ENCODE measurements at regions not wholly inside any gene's neighbourhood (a gene's known extent, or its start where the extent isn't known, plus 50 kb on each side); places are given as distances from the start of the nearest gene placed in this dataset.
"Not testable (repeated sequence)": the region's sequence is repeated elsewhere in the genome, so short reads cannot be mapped to it uniquely, and the experiment has no call there.

DNA sequence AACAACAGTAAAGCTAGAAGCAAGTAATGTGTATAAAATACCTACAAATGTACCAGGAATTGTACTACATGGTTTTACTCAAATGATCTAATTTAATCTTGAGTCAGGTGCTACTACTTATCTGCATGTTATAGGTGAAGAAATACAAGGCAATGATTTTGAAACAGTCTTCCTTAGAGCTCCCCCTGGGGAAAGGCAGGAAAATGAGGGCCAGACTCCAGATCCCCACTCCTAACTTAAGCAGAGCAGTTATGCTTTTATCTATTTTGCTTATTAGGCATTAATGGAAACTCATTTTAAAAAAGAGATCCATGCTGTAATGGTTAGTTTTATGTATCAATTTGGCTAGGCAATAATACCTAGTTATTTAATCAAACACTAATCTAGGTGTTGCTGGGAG lies 109.3 kb upstream of the CPSF6 start:
- DNase-seq (ENCODE audit: low read depth in 2 of 2), result no peak

DNA sequence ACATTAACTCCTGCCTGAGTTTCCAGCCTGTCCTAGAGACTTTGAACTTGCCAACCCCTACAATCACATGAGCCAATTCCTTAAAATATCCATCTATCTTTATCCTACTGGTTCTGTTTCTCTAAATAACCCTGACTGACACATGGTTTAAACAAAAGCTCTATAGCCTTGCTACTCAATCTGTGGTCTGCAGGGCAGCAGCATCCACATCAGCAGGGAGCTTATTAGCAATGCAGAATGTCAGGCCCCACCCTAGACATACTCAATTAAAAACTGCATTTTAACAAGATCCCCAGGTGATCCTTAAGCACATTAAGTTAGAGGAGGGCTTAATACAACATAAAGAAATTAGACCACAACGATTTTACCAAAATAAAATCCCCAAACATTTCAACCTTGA lies 108.3 kb upstream of the CPSF6 start:
- DNase-seq (ENCODE audit: low read depth in 2 of 2), result no peak

DNA sequence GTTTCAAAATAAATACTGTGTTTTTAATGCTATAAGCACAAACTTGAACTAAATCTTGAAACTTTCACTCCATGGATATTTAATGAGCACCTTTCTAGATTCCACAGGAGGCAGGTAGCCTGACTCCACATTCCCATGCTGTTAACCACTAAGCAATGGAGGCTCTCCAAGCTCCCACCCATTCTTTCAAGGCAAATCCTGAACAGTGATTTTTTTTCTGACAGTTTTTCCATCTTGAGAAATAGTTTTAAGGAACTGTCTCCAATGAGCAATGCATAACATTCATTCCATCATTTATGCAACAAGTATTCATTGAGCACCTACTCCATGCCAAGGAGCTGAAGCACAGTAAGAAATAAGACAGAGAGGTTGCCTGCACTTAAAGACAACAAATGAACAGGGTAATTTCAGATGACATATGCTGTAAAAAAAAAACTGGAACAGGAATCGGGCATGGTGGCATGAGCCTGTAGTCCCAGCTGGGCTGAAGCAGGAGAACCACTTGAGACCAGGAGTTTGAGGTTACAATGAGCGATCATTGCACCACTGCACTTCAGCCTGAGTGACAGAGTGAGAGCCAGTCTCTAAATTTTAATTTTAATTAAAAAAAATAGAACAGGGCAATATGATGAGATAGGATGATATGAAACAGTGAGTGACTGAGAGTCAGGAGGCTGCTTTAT lies 102.3 kb upstream of the CPSF6 start:
- DNase-seq (ENCODE audit: low read depth in 2 of 2), result no peak

DNA sequence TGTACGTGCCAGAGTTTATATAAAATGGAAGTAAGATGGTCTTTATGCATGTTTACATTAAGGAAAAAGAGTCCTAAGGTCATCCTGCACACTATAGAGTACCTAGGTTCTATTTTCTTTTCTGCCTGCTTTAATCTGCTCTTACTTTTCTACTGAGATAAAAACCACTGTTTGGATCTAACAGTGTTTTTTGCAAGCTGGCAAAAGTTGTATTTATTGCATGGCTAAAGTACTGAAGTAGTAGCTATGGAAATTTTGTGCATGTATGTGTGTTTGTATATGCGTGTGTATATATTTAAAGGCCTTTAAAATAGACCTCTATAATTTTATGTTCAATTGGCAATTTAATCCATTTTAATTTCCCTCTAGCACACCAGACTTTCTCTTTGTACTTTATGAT lies 98.3 kb upstream of the CPSF6 start:
- DNase-seq (ENCODE audit: low read depth in 2 of 2), result no peak

DNA sequence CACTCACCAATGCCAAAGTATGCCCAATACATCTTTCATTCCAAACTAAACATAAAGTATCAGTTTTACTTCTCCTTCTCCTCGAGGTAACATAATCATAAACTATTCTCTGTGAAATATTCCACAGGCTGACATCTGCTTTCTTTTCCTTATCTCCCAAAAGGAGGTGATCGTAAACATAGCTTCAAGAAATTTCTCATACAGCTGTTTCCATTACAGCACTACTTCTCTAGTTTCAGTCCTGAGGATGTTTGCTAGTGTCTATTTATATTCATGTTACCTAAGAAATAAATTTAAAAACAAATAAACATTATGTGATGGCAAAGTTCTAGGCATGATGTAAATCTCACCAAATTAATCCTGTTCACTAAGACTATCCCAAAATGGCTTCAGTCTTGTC lies 90.1 kb upstream of the CPSF6 start:
- DNase-seq (ENCODE audit: low read depth in 2 of 2), result no peak

DNA sequence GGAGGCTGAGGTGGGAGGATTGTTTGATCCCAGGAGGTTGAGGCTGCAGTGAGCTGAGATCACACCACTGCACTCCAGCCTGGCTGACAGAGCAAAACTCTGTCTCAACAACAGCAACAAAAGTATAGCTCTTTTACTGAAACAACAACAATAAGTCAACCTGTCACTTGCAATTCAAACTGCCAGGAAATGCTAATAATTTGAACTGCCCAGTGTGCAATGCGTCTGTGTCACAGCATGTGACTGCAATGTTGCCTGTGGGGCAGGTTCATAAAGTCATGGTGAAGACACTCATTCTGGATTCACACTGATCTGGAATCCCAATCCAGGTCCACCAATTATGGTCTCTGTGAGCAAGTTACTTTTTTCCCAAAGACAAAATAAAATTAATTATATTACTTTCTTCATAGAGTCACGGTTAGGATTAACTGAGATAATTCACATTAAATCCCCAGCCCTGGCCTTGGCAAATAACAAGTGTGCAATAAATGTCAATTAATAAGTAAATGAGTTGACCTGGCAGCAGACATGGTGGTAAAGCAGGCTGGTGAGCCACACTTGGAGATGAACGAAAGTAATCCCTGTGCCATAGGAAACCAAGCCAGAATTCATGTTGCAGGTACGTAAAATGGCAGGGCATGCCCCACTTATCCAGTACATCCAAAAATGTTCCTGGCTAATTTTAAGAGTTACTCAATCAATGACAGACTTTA lies 89.1 kb upstream of the CPSF6 start:
- DNase-seq (ENCODE audit: low read depth in 2 of 2), result no peak

DNA sequence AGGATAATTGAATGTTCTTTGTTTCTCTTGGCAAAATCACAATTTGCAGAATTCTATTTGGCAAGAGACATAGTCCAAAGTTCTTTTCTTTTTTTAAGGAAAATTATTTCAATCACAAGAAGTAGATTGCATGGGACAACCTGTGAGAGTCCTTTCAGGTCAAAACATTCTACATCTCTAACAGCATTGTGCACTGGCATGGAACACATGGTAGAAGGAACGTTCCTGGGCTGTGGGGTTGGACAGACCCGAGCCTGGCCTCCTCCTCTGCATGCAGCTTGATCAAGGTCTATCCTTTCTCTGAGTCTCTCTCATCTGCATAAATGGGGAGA lies 88.6 kb upstream of the CPSF6 start:
- no peak for DNase-seq (ENCODE audit: low read depth in 2 of 2)

DNA sequence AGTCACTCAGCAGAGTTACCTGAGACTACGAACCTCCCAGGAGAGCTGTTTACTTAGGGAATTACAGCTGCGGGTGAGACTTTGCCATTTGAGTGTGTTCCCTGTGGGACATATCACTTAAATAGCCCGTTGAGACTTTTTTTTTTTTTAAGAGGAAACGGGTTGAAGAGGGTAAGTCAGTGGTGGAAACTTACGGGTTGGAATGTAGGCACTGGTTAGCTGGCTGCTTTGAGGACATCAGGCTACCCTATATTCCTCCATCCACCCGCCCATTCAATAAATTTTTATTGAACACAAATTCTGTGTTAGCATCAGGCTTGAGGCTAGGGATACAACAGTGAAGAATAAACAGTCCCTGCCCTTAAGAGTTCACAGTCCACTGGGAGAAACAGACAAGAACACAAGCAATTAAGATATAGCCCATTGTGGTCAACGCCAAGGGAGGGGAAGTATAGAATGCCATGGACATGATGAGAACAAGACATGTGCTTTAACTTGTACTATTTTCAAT lies 88.1 kb upstream of the CPSF6 start:
- no peak for DNase-seq (ENCODE audit: low read depth in 2 of 2)

DNA sequence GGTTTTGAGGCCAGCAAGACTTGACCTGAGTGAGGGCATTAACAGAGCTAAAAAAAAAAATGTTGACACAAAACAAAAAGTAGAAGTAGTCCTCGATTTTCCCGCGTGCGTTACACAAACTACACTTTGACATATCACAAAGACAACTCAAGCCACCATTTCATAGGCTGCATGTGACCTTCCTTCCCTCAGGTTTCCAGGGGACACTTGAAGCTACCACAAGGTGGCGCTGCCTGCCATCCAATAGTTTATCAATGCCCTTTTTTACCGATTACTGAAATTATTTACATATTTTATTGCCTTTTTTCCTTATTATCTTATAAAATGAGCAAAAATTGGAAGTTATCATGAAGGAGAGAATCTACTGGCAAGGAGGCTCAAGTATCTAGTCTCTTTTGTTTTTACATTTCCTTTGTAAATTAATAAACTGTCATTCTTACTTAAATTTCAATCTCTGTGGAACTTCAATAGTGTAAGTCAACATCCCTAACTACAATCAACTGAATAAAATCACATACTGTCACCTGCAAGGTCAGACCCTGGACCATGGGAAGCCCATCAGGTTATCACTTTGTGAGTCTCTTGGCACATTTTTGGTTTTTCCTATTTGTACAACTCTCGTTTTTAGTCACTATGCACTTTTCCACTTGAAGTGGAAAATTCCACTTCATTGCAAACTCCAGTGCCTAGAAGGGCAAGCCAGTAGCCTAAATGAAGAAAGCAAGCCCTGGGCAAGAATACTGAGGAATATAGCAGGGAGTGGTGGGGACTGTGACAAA lies 84.6 kb upstream of the CPSF6 start:
- DNase-seq (ENCODE audit: low read depth in 2 of 2), result peak; percentile 56 to 67

DNA sequence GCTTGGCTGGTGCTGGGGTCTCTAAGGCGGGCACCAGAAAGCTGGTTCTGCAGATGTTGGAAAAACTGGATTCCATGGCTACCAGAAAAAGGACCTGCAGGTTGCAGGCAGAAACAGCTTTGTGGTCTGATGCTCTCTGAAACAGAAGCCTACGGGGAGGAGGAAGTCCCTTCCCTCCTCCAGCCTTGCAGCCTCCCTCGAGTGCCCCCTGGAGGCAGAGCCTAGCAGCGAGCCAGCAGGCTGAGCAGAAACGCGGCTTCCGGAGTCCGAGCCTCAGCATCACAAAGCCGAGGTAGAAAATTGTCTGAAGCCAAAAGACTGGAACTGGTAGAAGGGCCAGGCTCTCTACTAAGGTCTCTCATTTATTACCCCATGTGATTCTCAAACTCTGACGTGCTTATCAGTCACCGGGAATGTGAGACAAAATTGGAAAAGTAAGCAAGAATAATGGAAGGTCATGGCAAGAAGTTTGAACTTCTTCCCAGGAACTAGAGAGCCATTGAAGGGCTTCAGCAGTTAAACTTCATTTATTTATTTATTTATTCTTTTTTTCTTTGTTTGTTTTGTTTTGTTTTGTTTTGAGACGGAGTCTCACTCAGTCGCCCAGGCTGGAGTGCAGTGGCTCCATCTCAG lies 82.2 kb upstream of the CPSF6 start:
- DNase-seq (ENCODE audit: low read depth in 2 of 2), result peak; percentile 87 to 94

DNA sequence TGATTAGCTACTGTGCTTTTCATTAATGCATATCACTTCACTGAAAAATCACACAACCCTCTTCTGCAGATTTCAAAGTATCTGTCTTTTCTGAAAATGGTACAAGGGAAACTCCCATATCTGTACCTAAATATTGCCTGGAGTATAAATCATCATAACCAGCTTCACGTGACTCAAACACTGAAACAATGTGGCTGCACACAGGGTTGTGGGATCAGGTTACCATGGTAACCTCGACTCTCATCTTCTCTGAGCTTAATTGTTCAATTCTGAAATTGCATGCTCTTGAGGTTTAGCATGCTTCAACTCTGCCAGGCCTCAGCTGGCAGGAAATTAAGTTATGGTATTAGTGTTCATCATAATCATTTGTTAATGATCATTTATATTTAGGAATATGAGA lies 77.5 kb upstream of the CPSF6 start:
- peak; percentile 39 to 43 for DNase-seq (ENCODE audit: low read depth in 2 of 2)

DNA sequence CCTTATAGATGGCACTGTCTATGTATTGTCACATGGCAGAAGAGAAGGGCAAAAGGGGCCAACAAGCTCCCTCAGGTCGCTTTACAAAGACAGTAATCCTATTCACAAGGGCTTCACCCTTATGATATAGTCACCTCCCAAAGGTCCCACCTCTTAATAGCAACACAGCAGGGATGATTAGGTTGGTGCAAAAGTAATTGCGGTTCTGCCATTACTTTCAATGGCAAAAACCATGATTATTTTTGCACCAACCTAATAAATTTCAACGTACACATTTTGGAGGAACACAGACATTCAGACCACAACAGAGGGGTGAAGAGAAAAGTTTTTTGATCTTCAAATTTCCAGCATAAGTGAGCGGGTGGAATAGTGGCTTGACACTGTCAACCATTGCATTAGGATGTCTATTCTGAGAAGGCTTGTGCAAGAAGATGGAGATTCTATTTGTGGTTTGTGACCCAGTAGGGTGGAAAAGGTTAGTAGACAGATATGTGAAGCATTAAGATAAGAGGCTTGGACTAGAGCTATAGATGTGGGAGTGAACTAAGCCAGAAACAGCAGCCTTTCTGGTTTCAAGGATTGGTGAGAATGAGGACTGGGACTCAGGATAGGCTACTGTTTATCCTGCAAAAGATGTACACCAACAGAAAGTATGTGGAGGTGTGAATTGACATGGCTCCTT lies 75.5 kb upstream of the CPSF6 start:
- DNase-seq (ENCODE audit: low read depth in 2 of 2), result no peak

DNA sequence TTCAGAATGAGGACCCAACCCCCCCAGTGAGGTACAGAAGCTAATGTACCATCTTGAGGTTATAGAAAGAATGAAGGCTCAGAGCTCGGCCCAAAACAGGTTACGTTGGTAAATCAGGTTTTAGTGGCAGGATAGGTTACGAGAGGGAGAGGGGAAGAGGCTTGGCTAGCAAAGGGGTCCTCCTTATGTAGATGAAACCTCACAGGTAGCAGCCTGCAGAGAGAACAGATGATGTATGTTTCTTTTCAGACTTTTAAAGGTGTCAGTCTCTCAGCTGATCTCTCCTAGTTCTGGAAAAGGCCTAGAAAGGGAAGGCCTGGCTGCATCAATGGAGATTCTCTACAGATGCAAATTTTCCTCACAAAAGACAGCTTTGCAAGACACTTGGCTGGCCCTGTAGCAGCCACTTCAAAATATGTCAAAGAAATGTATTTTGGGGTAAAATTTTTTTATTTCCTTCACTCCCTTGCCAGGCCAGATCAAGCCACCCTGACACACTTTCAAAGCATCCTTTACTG lies 71.7 kb upstream of the CPSF6 start:
- DNase-seq (ENCODE audit: low read depth in 2 of 2), result no peak

DNA sequence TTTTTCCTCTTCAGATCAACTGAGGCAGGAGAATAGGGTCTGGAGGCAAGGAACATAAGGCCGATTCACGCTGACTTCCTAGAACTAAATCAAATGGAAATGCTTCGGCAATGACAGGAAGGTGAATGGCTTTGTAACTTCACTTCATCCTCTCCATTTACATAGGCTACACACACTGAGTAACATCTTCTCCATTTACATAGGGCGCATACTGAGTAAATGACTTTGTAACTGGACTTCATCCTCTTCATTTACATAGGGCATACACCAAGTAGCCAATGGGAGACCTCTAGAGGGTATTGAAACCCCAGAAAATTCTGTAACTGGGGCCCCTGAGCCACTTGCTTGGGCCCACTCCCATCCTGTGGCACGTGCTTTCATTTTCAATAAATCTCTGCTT lies 71.0 kb upstream of the CPSF6 start:
- DNase-seq (ENCODE audit: low read depth in 2 of 2), result no peak

DNA sequence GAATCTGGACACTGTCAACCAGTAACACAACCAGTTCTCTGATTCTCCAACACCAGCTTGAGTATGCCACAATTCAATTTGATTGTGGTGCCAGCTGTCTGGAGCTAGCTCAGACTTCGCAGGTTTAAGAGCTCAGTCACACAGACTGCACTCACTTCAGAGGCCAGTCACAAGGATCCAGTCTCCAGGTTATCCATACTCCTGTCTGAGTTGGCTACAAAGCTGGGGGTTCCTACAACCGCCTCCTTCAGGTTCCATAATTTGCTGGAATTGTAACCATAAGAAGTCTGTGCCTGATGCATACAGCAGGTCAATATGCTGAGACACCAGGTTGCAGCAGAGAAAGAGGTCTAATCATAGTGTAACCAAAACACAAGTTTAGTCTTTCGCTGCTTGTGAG lies 70.5 kb upstream of the CPSF6 start:
- no peak for DNase-seq (ENCODE audit: low read depth in 2 of 2)

DNA sequence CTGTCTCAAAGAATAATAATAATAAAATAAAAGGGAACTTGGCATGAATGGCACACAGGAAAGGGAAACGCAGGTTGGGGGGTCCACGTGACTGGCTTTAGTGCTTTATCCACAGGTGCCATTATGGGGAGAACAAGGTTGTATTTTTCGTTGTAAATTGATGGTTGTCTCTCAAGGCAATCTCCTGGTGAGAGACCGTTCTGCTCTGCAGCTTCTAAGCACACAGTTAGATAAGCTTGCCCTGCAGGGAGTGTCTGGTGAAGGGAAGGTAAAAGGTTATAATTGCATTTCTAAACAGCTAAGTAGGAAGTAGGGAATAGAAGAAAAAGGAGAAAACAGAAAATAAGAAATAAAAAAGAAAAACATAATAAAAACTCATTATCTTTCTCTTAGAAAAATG lies 69.1 kb upstream of the CPSF6 start:
- DNase-seq (ENCODE audit: low read depth in 2 of 2), result no peak

DNA sequence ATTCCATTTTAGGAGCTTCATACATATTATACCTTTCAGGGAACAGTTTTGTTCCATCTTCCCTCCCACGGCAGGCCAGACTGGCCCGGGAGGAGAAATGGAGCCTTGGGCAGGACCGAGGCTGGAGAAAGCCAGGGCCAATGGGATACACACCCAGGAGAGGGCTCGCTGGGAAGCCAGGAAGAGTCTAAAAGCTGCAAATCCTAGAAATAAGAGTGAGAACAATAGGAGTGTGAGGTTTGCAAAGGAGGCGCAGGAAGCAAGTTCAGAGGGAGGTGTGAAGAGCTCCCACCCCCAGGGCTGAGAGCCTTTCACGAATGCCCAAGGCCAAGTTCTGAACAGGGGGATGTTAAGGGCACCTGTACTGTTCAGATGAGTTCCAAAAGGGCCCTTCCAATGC lies 67.5 kb upstream of the CPSF6 start:
- DNase-seq (ENCODE audit: low read depth in 2 of 2), result no peak

DNA sequence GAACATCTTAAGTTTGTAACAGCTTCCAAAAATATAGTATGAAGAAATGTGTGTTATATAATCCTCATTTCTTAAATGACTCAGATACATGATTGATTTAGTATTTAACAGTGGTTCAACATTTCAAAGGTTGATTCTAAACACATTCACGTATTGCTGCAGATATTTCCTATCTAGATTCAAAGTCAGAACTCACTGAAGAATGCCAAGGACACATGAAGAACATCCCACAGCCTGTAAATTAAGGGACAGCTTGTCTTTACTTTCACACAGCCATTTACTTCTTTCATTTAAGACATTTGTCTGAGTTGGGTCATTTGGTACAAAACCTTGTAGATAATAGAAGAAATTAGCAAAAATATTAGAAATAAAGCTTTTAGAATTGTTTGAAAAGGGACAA lies 66.9 kb upstream of the CPSF6 start:
- no peak for DNase-seq (ENCODE audit: low read depth in 2 of 2)

DNA sequence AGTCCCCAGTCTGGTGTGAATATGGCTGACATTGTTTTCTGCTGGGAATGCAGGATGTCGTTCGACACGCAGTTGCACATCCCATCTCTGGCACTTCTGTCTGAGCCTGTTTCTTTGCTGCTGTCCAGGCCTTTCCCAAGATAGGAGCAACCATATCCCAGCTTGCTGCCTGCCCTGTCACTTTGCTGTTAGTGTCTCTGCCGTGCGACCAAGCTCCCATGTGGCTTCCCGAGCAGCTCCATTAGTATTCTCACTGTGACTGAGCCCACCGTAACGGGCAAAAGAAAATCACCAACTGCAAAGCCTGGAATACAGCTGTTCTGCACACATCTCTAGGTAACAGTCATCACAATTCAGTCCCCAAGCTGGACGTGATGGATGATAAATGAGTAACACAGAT lies 66.0 kb upstream of the CPSF6 start:
- no peak for DNase-seq (ENCODE audit: low read depth in 2 of 2)

DNA sequence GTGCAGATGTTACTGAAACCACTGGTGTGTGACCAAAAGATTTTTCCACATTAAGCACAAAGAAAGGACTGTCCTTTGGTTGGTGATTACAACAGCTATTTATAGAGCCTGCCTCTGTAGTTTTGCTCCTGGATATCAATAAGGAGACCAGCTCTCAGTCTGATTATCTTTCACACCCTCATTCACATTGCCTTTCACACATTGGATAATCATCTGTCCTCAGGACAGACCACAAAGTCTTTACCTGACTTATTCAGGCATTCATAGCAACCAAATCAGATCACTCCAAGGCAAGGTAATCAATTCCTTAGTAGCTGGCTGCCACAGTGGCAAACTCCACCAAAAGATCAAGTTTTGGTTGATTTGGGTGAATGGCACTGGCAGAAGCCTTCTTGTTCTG lies 59.6 kb upstream of the CPSF6 start:
- no peak for DNase-seq (ENCODE audit: low read depth in 2 of 2)

DNA sequence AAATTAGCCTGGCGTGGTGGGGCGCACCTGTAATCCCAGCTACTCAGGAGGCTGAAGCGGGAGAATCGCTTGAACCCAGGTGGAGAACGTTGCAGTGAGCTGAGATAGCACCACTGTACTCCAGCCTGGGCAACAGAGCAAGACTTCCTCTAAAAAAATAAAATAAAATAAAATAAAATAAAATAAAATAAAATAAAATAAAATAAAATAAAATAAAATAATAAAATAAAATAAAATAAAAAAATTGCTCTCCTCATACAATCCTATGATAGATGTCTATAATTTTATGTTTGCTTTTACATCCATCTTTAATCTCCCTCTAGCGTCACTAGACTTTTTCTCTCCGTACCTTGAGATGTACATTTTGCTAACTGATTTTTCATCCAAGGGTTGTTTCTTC lies 51.8 kb upstream of the CPSF6 start:
- not testable (repeated sequence) for DNase-seq (ENCODE audit: low read depth in 2 of 2)

Measured in stimulated activated CD4-positive, alpha-beta T cell treated with anti-CD3 and anti-CD28 coated beads, Interleukin-15, amount 100 ng/mL, for 48 hours (primary cell).